Suprapubic skin (tissue), 4 donors: ENCODE measurements at regions not wholly inside any gene's neighbourhood (a gene's known extent, or its start where the extent isn't known, plus 50 kb on each side); places are given as distances from the start of the nearest gene placed in this dataset.

ENCODE experiments used
- DNase-seq, 2 donors: peaks; one replicate each; pipeline ENCODE4 v3.0.0-alpha.2; 2019; ENCODE audit warnings: low spot score in 2 of 2
- H3K27ac ChIP-seq: fragments of 200-600 bp; sonication (generic); one replicate; pipeline ENCODE4 v1.5.1; 2019
- H3K27me3 ChIP-seq: fragments of 200-600 bp; sonication (generic); one replicate; pipeline ENCODE4 v1.5.1; 2019
- H3K36me3 ChIP-seq: fragments of 200-600 bp; sonication (generic); one replicate; pipeline ENCODE4 v1.5.1; 2019
- H3K4me1 ChIP-seq: fragments of 200-600 bp; sonication (generic); one replicate; pipeline ENCODE4 v1.5.1; 2019
- H3K4me3 ChIP-seq: fragments of 200-600 bp; sonication (generic); one replicate; pipeline ENCODE4 v1.5.1; 2019; ENCODE audit warnings: mild to moderate bottlenecking
- H3K9me3 ChIP-seq: fragments of 200-600 bp; sonication (generic); one replicate; pipeline ENCODE4 v1.5.1; 2019
- CTCF ChIP-seq, 2 donors: fragments of 200-600 bp in 1 of 2; fragments of 450-650 bp in 1 of 2; sonication (generic) in 1 of 2; IDR thresholded peaks; one replicate each; pipeline ENCODE4 v1.5.1; 2016 to 2019; ENCODE audit warnings: antibody characterized with exemption in 2 of 2, mild to moderate bottlenecking in 1 of 2, moderate library complexity in 1 of 2
- EP300 ChIP-seq: sonication (generic); formaldehyde crosslinking; IDR thresholded peaks from one replicate; pipeline ENCODE4 v1.6.1; 2017; ENCODE audit warnings: antibody characterized with exemption
- POLR2A ChIP-seq, 2 donors: fragments of 450-650 bp; IDR thresholded peaks; one replicate each; pipeline ENCODE4 v1.6.1; 2017; ENCODE audit warnings: antibody characterized with exemption in 2 of 2, mild to moderate bottlenecking in 2 of 2, moderate library complexity in 2 of 2
- POLR2AphosphoS5 ChIP-seq, 3 donors: sonication (generic); formaldehyde crosslinking; IDR thresholded peaks; one replicate each; pipeline ENCODE4 v1.6.1; 2017; ENCODE audit warnings: antibody characterized with exemption in 3 of 3
- WGBS: methylation state at CpG from one replicate; pipeline ENCODE4 v1.1.5; 2018; 5-methylcytosine and 5-hydroxymethylcytosine counted together

GRCh38 chr5:52173133-52173532 lies 614.6 kb upstream of the ITGA1 start:
- Histone ChIP-seq H3K9me3 (no peaks in the 10 kb centered on the region), H3K36me3 (no peaks in the 10 kb centered on the region), H3K4me1 (no peaks in the 10 kb centered on the region), H3K27ac (no peak overlapping the region), H3K27me3 (no peaks in the 10 kb centered on the region), H3K4me3 (no peak overlapping the region)
- no peak for DNase-seq
- 89% methylated on average over 1 of the region's 1 CpG for WGBS
- no peak for TF ChIP-seq POLR2A (IDR thresholded peaks at IDR 0.05)
- TF ChIP-seq EP300, result no peak
- TF ChIP-seq POLR2AphosphoS5 (IDR thresholded peaks at IDR 0.05), result no peak
- no peak for TF ChIP-seq CTCF (IDR thresholded peaks at IDR 0.05)

- WGBS, result 15% methylated on average over 1 of the region's 1 CpG
Measured at GRCh38 chr5:52177193-52177592, 610.5 kb upstream of the ITGA1 start.

GRCh38 chr5:52181403-52181802 lies 606.3 kb upstream of the ITGA1 start:
- WGBS, result 58% methylated on average over 2 of the region's 2 CpGs
- TF ChIP-seq POLR2AphosphoS5 (IDR thresholded peaks at IDR 0.05), result no peak
- no peak for TF ChIP-seq EP300
- TF ChIP-seq CTCF (IDR thresholded peaks at IDR 0.05), result no peak
- TF ChIP-seq POLR2A (IDR thresholded peaks at IDR 0.05), result no peak

More at GRCh38 chr5:52177193-52177592, 610.5 kb upstream of the ITGA1 start:
- Histone ChIP-seq H3K27me3 (no peaks in the 10 kb centered on the region), H3K4me1 (no peaks in the 10 kb centered on the region), H3K36me3 (no peaks in the 10 kb centered on the region), H3K27ac (no peak overlapping the region), H3K4me3 (no peak overlapping the region), H3K9me3 (no peaks in the 10 kb centered on the region)
- TF ChIP-seq CTCF (IDR thresholded peaks at IDR 0.05) (no peak), POLR2AphosphoS5 (IDR thresholded peaks at IDR 0.05) (no peak), EP300 (no peak), POLR2A (IDR thresholded peaks at IDR 0.05) (no peak)
- DNase-seq, result no peak

GRCh38 chr5:52190737-52191136 lies 597.0 kb upstream of the ITGA1 start:
- Histone ChIP-seq H3K27ac (no peak overlapping the region), H3K36me3 (no peaks in the 10 kb centered on the region), H3K27me3 (no peaks in the 10 kb centered on the region), H3K4me1 (no peaks in the 10 kb centered on the region), H3K9me3 (no peaks in the 10 kb centered on the region), H3K4me3 (no peak overlapping the region)
- DNase-seq, result no peak
- TF ChIP-seq EP300, result no peak

More at GRCh38 chr5:52181403-52181802, 606.3 kb upstream of the ITGA1 start:
- Histone ChIP-seq H3K9me3 (no peaks in the 10 kb centered on the region), H3K4me1 (no peaks in the 10 kb centered on the region), H3K27ac (no peak overlapping the region), H3K4me3 (no peak overlapping the region), H3K36me3 (no peaks in the 10 kb centered on the region), H3K27me3 (no peaks in the 10 kb centered on the region)
- DNase-seq, result no peak

GRCh38 chr5:52199833-52200232 lies 587.9 kb upstream of the ITGA1 start:
- no peaks in the 10 kb centered on the region for H3K4me1 ChIP-seq
- H3K27me3 ChIP-seq, result no peaks in the 10 kb centered on the region
- TF ChIP-seq POLR2A (IDR thresholded peaks at IDR 0.05) (no peak), POLR2AphosphoS5 (IDR thresholded peaks at IDR 0.05) (no peak), EP300 (no peak), CTCF (IDR thresholded peaks at IDR 0.05) (no peak)
- H3K36me3 ChIP-seq, result no peaks in the 10 kb centered on the region
- no peak overlapping the region for H3K27ac ChIP-seq
- 91% methylated on average over 9 of the region's 9 CpGs for WGBS
- no peaks in the 10 kb centered on the region for H3K9me3 ChIP-seq
- H3K4me3 ChIP-seq, result no peak overlapping the region
- DNase-seq, result no peak

- TF ChIP-seq EP300 (no peak), CTCF (IDR thresholded peaks at IDR 0.05) (no peak), POLR2A (IDR thresholded peaks at IDR 0.05) (no peak), POLR2AphosphoS5 (IDR thresholded peaks at IDR 0.05) (no peak)
- Histone ChIP-seq H3K27me3 (no peaks in the 10 kb centered on the region), H3K36me3 (no peaks in the 10 kb centered on the region), H3K4me3 (no peak overlapping the region), H3K9me3 (no peaks in the 10 kb centered on the region), H3K4me1 (no peaks in the 10 kb centered on the region), H3K27ac (no peak overlapping the region)
- no peak for DNase-seq
- 98% methylated on average over 14 of the region's 14 CpGs for WGBS
Measured at GRCh38 chr5:52202256-52202655, 585.5 kb upstream of the ITGA1 start.
